ENCODE measurements at regions not wholly inside any gene's neighbourhood (a gene's known extent, or its start where the extent isn't known, plus 50 kb on each side); places are given as distances from the start of the nearest gene placed in this dataset.

DNA sequence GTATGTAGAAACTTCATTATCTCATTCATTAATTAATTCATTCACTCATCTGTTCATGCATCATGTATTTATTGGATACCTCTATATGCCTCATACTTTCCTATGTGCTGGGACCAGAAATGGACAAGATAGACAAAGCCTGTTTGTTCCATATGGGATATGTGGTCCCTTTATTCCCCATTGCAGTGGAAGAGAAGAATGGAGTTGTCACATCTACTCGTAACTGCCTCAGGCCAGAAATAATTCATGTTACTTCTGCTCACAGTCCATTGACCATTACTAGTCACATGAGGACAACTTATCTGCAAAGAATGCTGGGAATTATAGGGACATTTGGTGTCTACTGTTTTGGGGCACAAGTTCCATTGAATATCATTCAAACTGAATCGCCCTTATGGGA is 327.8 kb downstream of the MATN1 start:
- no peak overlapping the region for H3K9ac ChIP-seq (ENCODE audit: extremely low read depth, low read length, poor library complexity, severe bottlenecking)
- Mint-ChIP-seq H3K9me3 (no peaks in the 10 kb centered on the region), H3K27ac (no peak overlapping the region), H3K4me1 (no peaks in the 10 kb centered on the region), H3K27me3 (ENCODE audit: insufficient read depth) (peaks cover 17% of the 10 kb centered on the region), H3K36me3 (ENCODE audit: low read depth) (no peaks in the 10 kb centered on the region), H3K4me3 (no peak overlapping the region)
- TF ChIP-seq, protein P1, sequence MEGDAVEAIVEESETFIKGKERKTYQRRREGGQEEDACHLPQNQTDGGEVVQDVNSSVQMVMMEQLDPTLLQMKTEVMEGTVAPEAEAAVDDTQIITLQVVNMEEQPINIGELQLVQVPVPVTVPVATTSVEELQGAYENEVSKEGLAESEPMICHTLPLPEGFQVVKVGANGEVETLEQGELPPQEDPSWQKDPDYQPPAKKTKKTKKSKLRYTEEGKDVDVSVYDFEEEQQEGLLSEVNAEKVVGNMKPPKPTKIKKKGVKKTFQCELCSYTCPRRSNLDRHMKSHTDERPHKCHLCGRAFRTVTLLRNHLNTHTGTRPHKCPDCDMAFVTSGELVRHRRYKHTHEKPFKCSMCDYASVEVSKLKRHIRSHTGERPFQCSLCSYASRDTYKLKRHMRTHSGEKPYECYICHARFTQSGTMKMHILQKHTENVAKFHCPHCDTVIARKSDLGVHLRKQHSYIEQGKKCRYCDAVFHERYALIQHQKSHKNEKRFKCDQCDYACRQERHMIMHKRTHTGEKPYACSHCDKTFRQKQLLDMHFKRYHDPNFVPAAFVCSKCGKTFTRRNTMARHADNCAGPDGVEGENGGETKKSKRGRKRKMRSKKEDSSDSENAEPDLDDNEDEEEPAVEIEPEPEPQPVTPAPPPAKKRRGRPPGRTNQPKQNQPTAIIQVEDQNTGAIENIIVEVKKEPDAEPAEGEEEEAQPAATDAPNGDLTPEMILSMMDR (conservative IDR thresholded peaks at IDR 0.05), result no peak
- no peaks in the 10 kb centered on the region for H3K9me3 ChIP-seq (ENCODE audit: control insufficient read depth, low read length)
- peaks cover 6% of the 10 kb centered on the region for H3K4me1 ChIP-seq (ENCODE audit: control insufficient read depth, insufficient read depth, low read length)
- peaks cover 9% of the 10 kb centered on the region for H3K27me3 ChIP-seq (ENCODE audit: control insufficient read depth, insufficient read depth, low read length, poor library complexity, severe bottlenecking)
- no peak overlapping the region for H3K27ac ChIP-seq (ENCODE audit: low read depth, low read length)
- no peak for DNase-seq
- no peaks in the 10 kb centered on the region for H3K36me3 ChIP-seq (ENCODE audit: control insufficient read depth, insufficient read depth, low read length)
- no peak overlapping the region for H3K4me3 ChIP-seq (ENCODE audit: low read length)
- WGBS, 2 experiments (ENCODE audit: insufficient coverage in 1 of 2, insufficient read length in 1 of 2), result 100% methylated on average over 1 to 2 of the region's 2 CpGs

DNA sequence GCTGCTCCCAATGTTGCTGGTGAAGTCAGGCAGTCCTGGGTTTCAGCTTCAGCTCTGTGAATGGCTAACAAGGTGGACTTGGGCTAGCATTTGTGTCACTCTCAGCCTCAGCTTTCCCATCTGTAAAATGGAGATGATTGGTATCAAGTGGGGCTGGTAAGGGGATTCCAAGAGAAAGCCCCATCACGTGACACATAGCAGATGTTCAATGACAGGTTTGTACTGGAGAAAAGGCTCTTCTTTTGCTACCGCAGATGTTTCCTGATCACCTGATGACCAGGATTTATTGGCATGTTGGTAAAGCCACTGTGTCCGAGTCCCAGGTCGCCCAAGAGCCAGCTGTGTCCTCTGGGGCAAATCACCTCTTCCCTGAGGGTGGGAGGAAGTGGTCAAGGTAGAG is 335.0 kb downstream of the MATN1 start:
- TF ChIP-seq, protein P1 (conservative IDR thresholded peaks at IDR 0.05), result no peak
- no peaks in the 10 kb centered on the region for H3K4me1 Mint-ChIP-seq
- H3K27ac Mint-ChIP-seq, result no peak overlapping the region
- no peaks in the 10 kb centered on the region for H3K36me3 Mint-ChIP-seq (ENCODE audit: low read depth)
- Histone ChIP-seq H3K4me1 (ENCODE audit: control insufficient read depth, insufficient read depth, low read length) (no peaks in the 10 kb centered on the region), H3K27ac (ENCODE audit: low read depth, low read length) (no peak overlapping the region), H3K36me3 (ENCODE audit: control insufficient read depth, insufficient read depth, low read length) (no peaks in the 10 kb centered on the region), H3K4me3 (ENCODE audit: low read length) (no peak overlapping the region), H3K9ac (ENCODE audit: extremely low read depth, low read length, poor library complexity, severe bottlenecking) (no peak overlapping the region), H3K9me3 (ENCODE audit: control insufficient read depth, low read length) (no peaks in the 10 kb centered on the region), H3K27me3 (ENCODE audit: control insufficient read depth, insufficient read depth, low read length, poor library complexity, severe bottlenecking) (peaks cover 11% of the 10 kb centered on the region)
- 93 to 98% methylated on average over 4 of the region's 4 CpGs for WGBS, 2 experiments (ENCODE audit: insufficient coverage in 1 of 2, insufficient read length in 1 of 2)
- H3K4me3 Mint-ChIP-seq, result no peak overlapping the region
- peaks cover 21% of the 10 kb centered on the region for H3K27me3 Mint-ChIP-seq (ENCODE audit: insufficient read depth)
- DNase-seq, result peak; percentile 10
- H3K9me3 Mint-ChIP-seq, result no peaks in the 10 kb centered on the region

DNA sequence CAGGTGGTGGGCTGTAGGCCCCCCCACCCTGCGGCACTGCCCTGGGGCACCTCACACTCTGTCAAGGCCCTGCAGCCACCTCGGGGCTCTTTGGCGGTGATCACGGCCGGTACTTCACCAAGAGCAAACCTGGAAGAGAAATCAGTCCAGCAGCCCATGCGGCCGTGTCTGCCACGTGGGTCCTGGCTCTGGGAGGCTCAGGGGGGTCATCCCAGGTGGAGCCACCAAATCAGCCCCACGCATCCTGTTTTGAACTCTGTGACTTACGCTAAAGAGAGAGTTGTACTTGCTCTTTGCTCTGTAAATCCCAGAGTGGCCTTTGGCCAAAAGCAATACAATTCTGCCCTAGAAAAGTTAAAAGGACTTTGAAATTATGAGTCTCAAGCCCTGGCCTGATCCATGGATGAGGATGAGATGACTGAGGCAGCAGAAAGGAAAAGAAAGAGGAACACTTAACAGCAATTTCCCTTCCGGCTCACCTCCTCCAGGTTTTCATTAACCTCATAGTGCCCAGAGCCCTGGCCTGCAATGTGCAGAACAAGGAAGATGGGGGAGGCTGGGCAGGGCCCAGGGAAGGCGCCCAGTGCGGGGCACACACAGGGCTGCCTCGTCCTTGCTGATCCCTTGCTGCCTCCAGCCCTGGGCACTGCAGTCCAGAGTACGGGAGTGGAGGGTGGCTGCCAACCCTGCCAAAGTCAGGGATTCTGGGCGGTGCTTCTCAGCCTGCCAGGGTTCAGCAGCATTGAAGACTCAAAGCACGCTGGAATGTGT is 337.0 kb downstream of the MATN1 start:
- H3K27me3 Mint-ChIP-seq (ENCODE audit: insufficient read depth), result peaks cover 12% of the 10 kb centered on the region
- 82 to 86% methylated on average over 11 to 17 of the region's 17 CpGs for WGBS, 2 experiments (ENCODE audit: insufficient coverage in 1 of 2, insufficient read length in 1 of 2)

More for the DNA sequence above, 337.0 kb downstream of the MATN1 start:
- Histone ChIP-seq H3K4me3 (ENCODE audit: low read length) (no peak overlapping the region), H3K27ac (ENCODE audit: low read depth, low read length) (no peak overlapping the region), H3K4me1 (ENCODE audit: control insufficient read depth, insufficient read depth, low read length) (no peaks in the 10 kb centered on the region), H3K9ac (ENCODE audit: extremely low read depth, low read length, poor library complexity, severe bottlenecking) (no peak overlapping the region), H3K36me3 (ENCODE audit: control insufficient read depth, insufficient read depth, low read length) (no peaks in the 10 kb centered on the region), H3K27me3 (ENCODE audit: control insufficient read depth, insufficient read depth, low read length, poor library complexity, severe bottlenecking) (peaks cover 7% of the 10 kb centered on the region), H3K9me3 (ENCODE audit: control insufficient read depth, low read length) (no peaks in the 10 kb centered on the region)
- no peak overlapping the region for H3K4me3 Mint-ChIP-seq
- H3K27ac Mint-ChIP-seq, result no peak overlapping the region
- peak; percentile 29 for DNase-seq
- TF ChIP-seq, protein P1 (conservative IDR thresholded peaks at IDR 0.05), result no peak
- H3K36me3 Mint-ChIP-seq (ENCODE audit: low read depth), result no peaks in the 10 kb centered on the region
- H3K9me3 Mint-ChIP-seq, result no peaks in the 10 kb centered on the region
- no peaks in the 10 kb centered on the region for H3K4me1 Mint-ChIP-seq

Data from endodermal cell (in vitro differentiated cells).